IMR-90 (cell line): ENCODE measurements at regions not wholly inside any gene's neighbourhood (a gene's known extent, or its start where the extent isn't known, plus 50 kb on each side); places are given as distances from the start of the nearest gene placed in this dataset.

Experiments used
- CHD1 ChIP-seq: IDR thresholded peaks from 2 replicates; pipeline ENCODE4 v1.6.1; 2012; ENCODE audit warnings: low read depth, low read length, improper control_type of control experiment
- ELK1 ChIP-seq: fragments of 150-350 bp; IDR thresholded peaks from 2 replicates; pipeline ENCODE4 v1.6.1; 2016; ENCODE audit warnings: low read depth, mild to moderate bottlenecking, low read length, moderate library complexity, borderline replicate concordance
- MAZ ChIP-seq: IDR thresholded peaks from 2 replicates; pipeline ENCODE4 v1.6.1; 2012; ENCODE audit warnings: low read depth, mild to moderate bottlenecking, low read length, improper control_type of control experiment, moderate library complexity, borderline replicate concordance
- POLR2A ChIP-seq: IDR thresholded peaks from 2 replicates; pipeline ENCODE4 v1.6.1; 2012; ENCODE audit warnings: mild to moderate bottlenecking, low read depth, low read length
- RAD21 ChIP-seq: IDR thresholded peaks from 2 replicates; pipeline ENCODE4 v1.6.1; 2012; ENCODE audit warnings: low read length, improper control_type of control experiment
- RFX5 ChIP-seq: IDR thresholded peaks from 2 replicates; pipeline ENCODE4 v1.8.0; 2012; ENCODE audit warnings: low read depth, mild to moderate bottlenecking, low read length, moderate library complexity
- USF2 ChIP-seq: fragments of 150-350 bp; IDR thresholded peaks from 2 replicates; pipeline ENCODE4 v1.6.1; 2017; ENCODE audit warnings: mild to moderate bottlenecking, antibody characterized with exemption, low read length, low read depth
- TF ChIP-seq, protein P1 (sequence below): conservative IDR thresholded peaks from 2 replicates; pipeline ENCODE4 v1.5.1; 2012; ENCODE audit warnings: mild to moderate bottlenecking, low read depth, low read length, improper control_type of control experiment

GRCh38 chr7:84735677-84736076 lies 451.2 kb downstream of the SEMA3D start:
- TF ChIP-seq USF2 (no peak), ELK1 (no peak), POLR2A (no peak), CHD1 (no peak), RAD21 (no peak), RFX5 (no peak), MAZ (no peak)
- TF ChIP-seq, protein P1, sequence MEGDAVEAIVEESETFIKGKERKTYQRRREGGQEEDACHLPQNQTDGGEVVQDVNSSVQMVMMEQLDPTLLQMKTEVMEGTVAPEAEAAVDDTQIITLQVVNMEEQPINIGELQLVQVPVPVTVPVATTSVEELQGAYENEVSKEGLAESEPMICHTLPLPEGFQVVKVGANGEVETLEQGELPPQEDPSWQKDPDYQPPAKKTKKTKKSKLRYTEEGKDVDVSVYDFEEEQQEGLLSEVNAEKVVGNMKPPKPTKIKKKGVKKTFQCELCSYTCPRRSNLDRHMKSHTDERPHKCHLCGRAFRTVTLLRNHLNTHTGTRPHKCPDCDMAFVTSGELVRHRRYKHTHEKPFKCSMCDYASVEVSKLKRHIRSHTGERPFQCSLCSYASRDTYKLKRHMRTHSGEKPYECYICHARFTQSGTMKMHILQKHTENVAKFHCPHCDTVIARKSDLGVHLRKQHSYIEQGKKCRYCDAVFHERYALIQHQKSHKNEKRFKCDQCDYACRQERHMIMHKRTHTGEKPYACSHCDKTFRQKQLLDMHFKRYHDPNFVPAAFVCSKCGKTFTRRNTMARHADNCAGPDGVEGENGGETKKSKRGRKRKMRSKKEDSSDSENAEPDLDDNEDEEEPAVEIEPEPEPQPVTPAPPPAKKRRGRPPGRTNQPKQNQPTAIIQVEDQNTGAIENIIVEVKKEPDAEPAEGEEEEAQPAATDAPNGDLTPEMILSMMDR: no peak
